HUES64 (cell line): ENCODE measurements at regions not wholly inside any gene's neighbourhood (a gene's known extent, or its start where the extent isn't known, plus 50 kb on each side); places are given as distances from the start of the nearest gene placed in this dataset.

ENCODE experiments used
- H3K27ac ChIP-seq: 2 replicates; pipeline ENCODE4 v1.7.0; 2013; ENCODE audit warnings: low read depth, low read length, inconsistent platforms
- H3K27me3 ChIP-seq: 2 replicates; pipeline ENCODE4 v1.6.1; 2013; ENCODE audit warnings: mild to moderate bottlenecking, low read length; ENCODE audit not compliant: insufficient read depth
- H3K36me3 ChIP-seq: 2 replicates; pipeline ENCODE4 v1.6.1; 2013; ENCODE audit warnings: mild to moderate bottlenecking, low read length; ENCODE audit not compliant: insufficient read depth
- H3K4me1 ChIP-seq: 2 replicates; pipeline ENCODE4 v1.6.1; 2013; ENCODE audit warnings: mild to moderate bottlenecking, low read length, moderate library complexity; ENCODE audit not compliant: insufficient read depth
- H3K4me3 ChIP-seq: 2 replicates; pipeline ENCODE4 v1.5.1; 2013; ENCODE audit warnings: mild to moderate bottlenecking, low read length, moderate library complexity
- H3K9ac ChIP-seq: 2 replicates; pipeline ENCODE4 v1.6.1; 2013; ENCODE audit warnings: mild to moderate bottlenecking, low read depth, low read length
- H3K9me3 ChIP-seq: 2 replicates; pipeline ENCODE4 v1.6.1; 2013; ENCODE audit warnings: low read depth, low read length; ENCODE audit not compliant: insufficient read depth
- WGBS: fragments of 150-250, 120-280 bp; methylation state at CpG from one replicate; pipeline ENCODE4 v1.1.7; 2013; ENCODE audit warnings: missing lambda C conversion rate; 5-methylcytosine and 5-hydroxymethylcytosine counted together

- Histone ChIP-seq H3K4me3 (no peak overlapping the region), H3K27me3 (peaks cover 15% of the 10 kb centered on the region), H3K4me1 (no peaks in the 10 kb centered on the region), H3K27ac (no peak overlapping the region), H3K36me3 (no peaks in the 10 kb centered on the region), H3K9me3 (no peaks in the 10 kb centered on the region), H3K9ac (no peak overlapping the region)
- 91% methylated on average over 3 of the region's 3 CpGs for WGBS
Measured at GRCh38 chr1:193733674-193734073, 547.3 kb upstream of the B3GALT2 start.

- H3K9ac ChIP-seq: no peak overlapping the region
- H3K4me3 ChIP-seq: no peak overlapping the region
- H3K27ac ChIP-seq: no peak overlapping the region
- H3K27me3 ChIP-seq: peaks cover 44% of the 10 kb centered on the region
- no peaks in the 10 kb centered on the region for H3K9me3 ChIP-seq
- no peaks in the 10 kb centered on the region for H3K36me3 ChIP-seq
- WGBS: 92% methylated on average over 3 of the region's 3 CpGs
- peaks cover 6% of the 10 kb centered on the region for H3K4me1 ChIP-seq
Measured at GRCh38 chr1:193730017-193730416, 543.6 kb upstream of the B3GALT2 start.

- H3K9ac ChIP-seq: no peak overlapping the region
- 93% methylated on average over 1 of the region's 2 CpGs for WGBS
- no peak overlapping the region for H3K4me3 ChIP-seq
- H3K9me3 ChIP-seq: no peaks in the 10 kb centered on the region
- H3K4me1 ChIP-seq: peaks cover 6% of the 10 kb centered on the region
- peaks cover 44% of the 10 kb centered on the region for H3K27me3 ChIP-seq
- no peaks in the 10 kb centered on the region for H3K36me3 ChIP-seq
- H3K27ac ChIP-seq: no peak overlapping the region
Measured at GRCh38 chr1:193729429-193729828, 543.0 kb upstream of the B3GALT2 start.

GRCh38 chr1:193727850-193728249 lies 541.4 kb upstream of the B3GALT2 start:
- H3K9ac ChIP-seq: no peak overlapping the region
- H3K4me3 ChIP-seq: no peak overlapping the region
- no CpG with 5 or more reads among the region's 1 CpG for WGBS
- H3K9me3 ChIP-seq: no peaks in the 10 kb centered on the region
- H3K27ac ChIP-seq: no peak overlapping the region
- H3K36me3 ChIP-seq: no peaks in the 10 kb centered on the region
- H3K4me1 ChIP-seq: peaks cover 6% of the 10 kb centered on the region
- peaks cover 44% of the 10 kb centered on the region for H3K27me3 ChIP-seq

- 100% methylated on average over 2 of the region's 3 CpGs for WGBS
- H3K27me3 ChIP-seq: peaks cover 44% of the 10 kb centered on the region
- H3K9me3 ChIP-seq: no peaks in the 10 kb centered on the region
Measured at GRCh38 chr1:193726722-193727121, 540.3 kb upstream of the B3GALT2 start.

GRCh38 chr1:193712392-193712791 lies 526.0 kb upstream of the B3GALT2 start:
- Histone ChIP-seq H3K27ac (no peak overlapping the region), H3K9me3 (no peaks in the 10 kb centered on the region), H3K4me1 (no peaks in the 10 kb centered on the region), H3K27me3 (no peaks in the 10 kb centered on the region), H3K9ac (no peak overlapping the region), H3K36me3 (no peaks in the 10 kb centered on the region), H3K4me3 (no peak overlapping the region)

More at GRCh38 chr1:193726722-193727121, 540.3 kb upstream of the B3GALT2 start:
- H3K4me3 ChIP-seq: no peak overlapping the region
- no peak overlapping the region for H3K27ac ChIP-seq
- no peaks in the 10 kb centered on the region for H3K36me3 ChIP-seq
- H3K4me1 ChIP-seq: peaks cover 6% of the 10 kb centered on the region
- H3K9ac ChIP-seq: no peak overlapping the region

GRCh38 chr1:193709607-193710006 lies 523.2 kb upstream of the B3GALT2 start:
- H3K4me3 ChIP-seq: no peak overlapping the region
- WGBS: 89% methylated on average over 1 of the region's 1 CpG
- H3K36me3 ChIP-seq: no peaks in the 10 kb centered on the region
- H3K4me1 ChIP-seq: no peaks in the 10 kb centered on the region
- H3K9me3 ChIP-seq: no peaks in the 10 kb centered on the region
- H3K27me3 ChIP-seq: no peaks in the 10 kb centered on the region
- no peak overlapping the region for H3K27ac ChIP-seq
- no peak overlapping the region for H3K9ac ChIP-seq

GRCh38 chr1:193707271-193708021 lies 521.0 kb upstream of the B3GALT2 start:
- Histone ChIP-seq H3K27ac (no peak overlapping the region), H3K36me3 (no peaks in the 10 kb centered on the region), H3K4me3 (no peak overlapping the region), H3K27me3 (no peaks in the 10 kb centered on the region), H3K9ac (no peak overlapping the region), H3K4me1 (no peaks in the 10 kb centered on the region), H3K9me3 (no peaks in the 10 kb centered on the region)
- no CpG with 5 or more reads among the region's 2 CpGs for WGBS

GRCh38 chr1:193706766-193707165 lies 520.4 kb upstream of the B3GALT2 start:
- no peaks in the 10 kb centered on the region for H3K4me1 ChIP-seq
- no peak overlapping the region for H3K27ac ChIP-seq
- no peaks in the 10 kb centered on the region for H3K9me3 ChIP-seq
- no peak overlapping the region for H3K9ac ChIP-seq
- H3K36me3 ChIP-seq: no peaks in the 10 kb centered on the region
- no peak overlapping the region for H3K4me3 ChIP-seq
- no peaks in the 10 kb centered on the region for H3K27me3 ChIP-seq

- no peak overlapping the region for H3K9ac ChIP-seq
- no peaks in the 10 kb centered on the region for H3K9me3 ChIP-seq
- no peaks in the 10 kb centered on the region for H3K36me3 ChIP-seq
- 96% methylated on average over 5 of the region's 5 CpGs for WGBS
- no peaks in the 10 kb centered on the region for H3K27me3 ChIP-seq
- no peak overlapping the region for H3K27ac ChIP-seq
- H3K4me3 ChIP-seq: no peak overlapping the region
- H3K4me1 ChIP-seq: peaks cover 6% of the 10 kb centered on the region; the same call in 1 of the 2 replicates
Measured at GRCh38 chr1:193705554-193705981, 519.2 kb upstream of the B3GALT2 start.

- H3K36me3 ChIP-seq: no peaks in the 10 kb centered on the region
Measured at GRCh38 chr1:193703655-193704054, 517.2 kb upstream of the B3GALT2 start.

GRCh38 chr1:193703121-193703520 lies 516.7 kb upstream of the B3GALT2 start:
- H3K9ac ChIP-seq: no peak overlapping the region
- H3K9me3 ChIP-seq: no peaks in the 10 kb centered on the region
- peaks cover 6% of the 10 kb centered on the region; the same call in 1 of the 2 replicates for H3K4me1 ChIP-seq
- H3K36me3 ChIP-seq: no peaks in the 10 kb centered on the region
- H3K4me3 ChIP-seq: no peak overlapping the region
- H3K27ac ChIP-seq: no peak overlapping the region
- H3K27me3 ChIP-seq: no peaks in the 10 kb centered on the region

More at GRCh38 chr1:193703655-193704054, 517.2 kb upstream of the B3GALT2 start:
- H3K27me3 ChIP-seq: no peaks in the 10 kb centered on the region
- H3K9ac ChIP-seq: no peak overlapping the region
- H3K27ac ChIP-seq: no peak overlapping the region
- peaks cover 6% of the 10 kb centered on the region; the same call in 1 of the 2 replicates for H3K4me1 ChIP-seq
- no peak overlapping the region for H3K4me3 ChIP-seq
- 91% methylated on average over 1 of the region's 1 CpG for WGBS
- H3K9me3 ChIP-seq: no peaks in the 10 kb centered on the region
